Left hindlimb (tissue), 1 donor: ENCODE measurements at regions not wholly inside any gene's neighbourhood (a gene's known extent, or its start where the extent isn't known, plus 50 kb on each side); places are given as distances from the start of the nearest gene placed in this dataset.

Source experiments
- DNase-seq: peaks from one replicate; pipeline ENCODE4 v3.0.0-alpha.2; 2018

GRCh38 chr4:36494747-36495146, 213.3 kb downstream of the DTHD1 start:
- DNase-seq, result no peak

DNA sequence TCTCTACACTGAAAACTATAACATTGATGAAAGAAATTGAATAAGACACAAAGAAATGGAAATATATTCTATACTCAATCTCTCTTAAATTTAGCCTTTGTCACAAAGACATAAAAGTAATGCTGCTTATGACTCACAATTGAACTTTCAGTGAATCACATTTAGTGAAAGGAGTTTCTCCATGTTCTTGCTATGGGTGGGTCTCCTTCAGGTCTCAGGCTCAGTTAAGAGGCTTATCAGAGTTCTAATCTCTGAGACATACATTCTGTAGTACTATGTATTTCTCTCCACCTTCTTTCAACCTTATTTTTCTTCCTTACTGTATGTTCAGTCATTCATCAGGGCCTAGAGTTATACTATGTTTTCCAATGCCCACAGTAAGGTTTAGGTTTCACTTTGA, 220.9 kb downstream of the DTHD1 start:
- no peak for DNase-seq

DNA sequence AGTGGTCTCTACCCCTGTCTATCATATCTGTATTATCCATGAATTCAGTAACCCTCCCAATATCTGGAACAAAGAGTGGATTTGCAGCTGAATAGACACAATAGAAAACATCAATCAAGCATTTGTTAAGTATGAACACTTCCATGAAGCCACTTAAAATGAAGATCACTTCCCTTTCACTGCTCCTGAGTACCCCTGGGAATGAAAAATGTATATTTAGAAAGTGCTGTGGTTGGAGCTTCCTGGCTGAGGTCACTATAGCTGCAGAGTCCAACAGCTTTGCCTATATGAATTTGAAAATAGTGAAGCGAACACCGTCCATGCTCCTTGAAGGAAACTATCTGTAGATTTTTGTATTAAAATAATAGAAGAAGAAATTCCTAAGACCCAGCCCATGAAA, 227.0 kb downstream of the DTHD1 start:
- DNase-seq, result no peak

- DNase-seq, result no peak
These were observed 228.4 kb downstream of the DTHD1 start for GRCh38 chr4:36509845-36510244.

- no peak for DNase-seq
These were observed 230.4 kb downstream of the DTHD1 start for GRCh38 chr4:36511785-36512184.

DNA sequence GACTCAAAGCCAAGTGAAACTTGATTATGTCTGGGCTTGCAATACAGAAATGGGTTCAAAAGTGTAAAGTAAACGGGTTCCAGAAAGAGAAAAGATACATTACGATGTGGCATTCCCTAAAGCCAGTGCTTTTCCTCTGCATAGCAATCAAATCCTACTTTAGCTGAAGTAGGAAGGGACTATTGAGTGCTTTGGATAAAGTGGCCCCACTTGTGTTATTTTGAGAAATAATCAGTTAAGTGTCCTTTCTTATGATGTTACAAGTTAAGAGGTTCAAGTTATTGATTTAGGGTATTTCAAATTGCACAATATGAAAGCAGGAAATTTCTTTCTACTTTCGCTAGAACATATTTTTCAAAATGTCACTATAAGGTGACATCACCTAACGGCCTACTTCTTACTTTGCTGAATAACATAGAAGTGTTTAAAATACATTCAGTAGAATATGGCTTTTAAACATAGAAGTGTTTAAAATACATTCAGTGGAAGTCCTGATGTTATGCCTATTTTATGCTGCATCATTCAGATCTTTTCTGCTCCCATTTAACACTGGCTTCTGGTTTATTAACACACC, 235.2 kb downstream of the DTHD1 start:
- no peak for DNase-seq

DNA sequence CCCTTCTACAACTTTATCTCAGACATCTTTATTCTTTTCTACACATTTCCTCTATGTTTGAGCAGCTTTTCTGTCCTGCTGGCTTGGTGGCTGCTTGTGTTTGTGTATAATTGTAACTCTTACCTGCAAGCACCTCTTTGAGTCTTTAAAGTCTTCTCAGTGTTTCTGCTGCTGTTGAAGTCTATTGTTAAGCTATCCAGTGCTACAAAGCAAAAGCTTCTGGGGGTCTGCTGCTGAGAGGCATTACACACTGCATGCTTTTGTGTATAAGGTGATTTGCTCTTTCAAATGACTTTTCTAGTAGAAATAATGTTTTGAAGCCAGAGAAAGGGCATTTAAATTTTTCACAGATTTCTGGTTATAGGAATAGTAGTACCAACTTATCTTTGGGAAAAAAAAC, 241.8 kb downstream of the DTHD1 start:
- no peak for DNase-seq

GRCh38 chr4:36532670-36533379, 251.4 kb downstream of the DTHD1 start:
- DNase-seq, result no peak

DNA sequence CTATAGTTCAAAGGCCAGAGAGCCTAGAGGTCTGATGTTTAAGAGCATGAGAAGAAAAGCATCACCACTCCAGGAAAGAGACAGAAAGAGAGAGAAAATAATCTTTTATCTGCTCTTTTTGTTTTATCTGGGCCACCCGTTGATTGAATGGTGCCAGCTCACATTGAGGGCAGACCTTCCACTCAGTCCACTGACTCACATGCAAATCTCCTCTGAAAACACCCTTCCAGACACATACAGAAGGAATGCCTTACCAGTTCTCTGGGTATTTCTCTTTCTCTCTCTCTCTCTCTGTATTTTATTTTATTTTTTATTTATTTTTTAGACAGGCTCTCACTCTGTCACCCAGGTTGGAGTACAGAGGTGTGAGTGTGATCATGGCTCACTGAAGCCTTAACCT, 252.5 kb downstream of the DTHD1 start:
- DNase-seq, result no peak

DNA sequence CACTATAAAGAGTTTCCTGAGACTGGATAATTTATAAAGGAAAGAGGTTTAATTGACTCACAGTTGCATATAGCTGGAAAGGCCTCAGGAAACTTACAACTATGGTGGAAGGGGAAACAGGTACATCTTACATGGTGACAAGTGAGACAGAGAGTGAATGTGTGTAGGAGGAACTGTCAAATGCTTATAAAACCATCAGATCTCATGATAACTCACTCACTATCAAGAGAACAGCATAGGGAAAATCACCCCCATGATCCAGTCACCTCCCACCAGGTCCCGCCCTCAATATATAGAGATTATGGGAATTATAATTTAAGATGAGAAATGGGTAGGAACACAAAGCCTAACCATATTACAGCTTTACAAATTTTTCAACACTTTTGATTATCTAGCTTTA, 266.0 kb downstream of the DTHD1 start:
- no peak for DNase-seq

DNA sequence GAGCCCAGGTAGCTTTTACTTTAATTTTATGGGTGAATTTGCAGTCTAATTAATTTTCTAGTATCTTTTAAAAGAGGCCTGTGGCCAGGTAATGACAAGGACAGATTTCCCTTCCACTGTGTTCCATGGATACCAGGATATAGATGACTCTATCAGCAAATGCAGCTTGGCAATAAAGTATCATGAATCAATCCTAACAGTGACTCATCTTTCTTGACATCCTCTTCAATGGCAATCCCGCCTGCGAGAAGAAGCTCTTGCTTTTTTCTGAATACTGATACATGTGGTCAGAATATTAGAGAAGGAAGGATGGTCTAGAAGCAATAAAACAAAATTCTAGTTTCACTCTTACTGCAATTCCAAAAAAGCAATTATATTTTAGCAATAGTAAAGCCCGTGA, 267.8 kb downstream of the DTHD1 start:
- no peak for DNase-seq

DNA sequence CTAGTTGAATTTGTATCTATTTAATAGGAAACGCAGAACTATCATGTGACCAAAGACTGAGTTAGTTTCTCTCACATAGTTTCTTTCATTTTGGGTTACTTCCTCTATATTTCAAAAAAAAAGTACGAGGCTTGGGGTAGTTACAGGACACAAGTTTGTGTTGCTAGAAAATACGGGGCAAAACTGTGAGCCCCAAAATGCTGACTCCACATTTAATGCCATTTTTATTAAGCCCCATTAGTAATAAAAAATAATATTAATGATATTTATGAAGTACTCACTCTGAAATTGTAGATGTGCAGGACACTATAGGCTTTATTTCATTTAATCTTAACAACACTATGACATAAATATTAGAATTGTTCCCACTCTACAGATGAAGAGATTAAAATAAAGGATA, 268.6 kb downstream of the DTHD1 start:
- no peak for DNase-seq

GRCh38 chr4:36551697-36552214, 270.3 kb downstream of the DTHD1 start:
- no peak for DNase-seq

- no peak for DNase-seq
These were observed 271.6 kb downstream of the DTHD1 start for GRCh38 chr4:36553029-36553428.

DNA sequence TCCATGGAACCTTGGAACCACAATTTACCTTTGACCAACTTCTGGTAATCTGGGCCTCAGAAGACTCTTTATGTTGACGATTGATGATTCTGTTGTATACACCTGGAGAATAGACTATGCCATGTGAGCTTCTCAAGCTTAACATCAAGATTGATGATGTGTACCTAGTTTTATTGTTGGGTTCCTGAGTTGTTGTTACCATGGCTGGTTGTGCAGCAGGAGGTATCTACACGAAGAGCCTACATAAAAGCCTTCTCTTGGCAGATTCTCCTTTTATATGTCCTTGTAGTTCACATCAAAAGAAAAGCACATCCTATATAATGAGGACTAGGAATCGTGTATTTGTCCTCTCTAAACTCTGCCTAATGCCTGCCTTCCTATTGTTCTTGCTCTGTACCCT, 272.0 kb downstream of the DTHD1 start:
- no peak for DNase-seq

DNA sequence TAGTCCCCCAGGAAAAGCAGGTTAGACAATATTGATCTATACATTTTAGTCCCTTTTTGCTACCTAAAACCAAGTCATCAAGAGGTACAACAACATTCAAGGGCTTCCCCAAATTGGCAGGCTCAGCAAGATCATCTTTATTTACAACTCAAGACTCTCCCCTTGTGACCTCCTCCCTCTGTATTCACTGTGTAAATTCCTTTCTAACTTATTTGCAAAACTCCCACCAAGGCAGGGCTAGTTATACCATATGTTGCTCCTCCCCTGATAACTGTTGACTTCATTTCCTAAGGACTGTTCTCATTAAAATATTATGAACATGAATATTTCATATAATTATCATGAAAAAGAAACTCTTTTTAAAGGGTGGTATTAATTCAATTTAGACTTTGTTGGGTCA, 275.6 kb downstream of the DTHD1 start:
- no peak for DNase-seq

GRCh38 chr4:36568575-36568974, 287.2 kb downstream of the DTHD1 start:
- no peak for DNase-seq

GRCh38 chr4:36573441-36573840, 292.0 kb downstream of the DTHD1 start:
- no peak for DNase-seq

DNA sequence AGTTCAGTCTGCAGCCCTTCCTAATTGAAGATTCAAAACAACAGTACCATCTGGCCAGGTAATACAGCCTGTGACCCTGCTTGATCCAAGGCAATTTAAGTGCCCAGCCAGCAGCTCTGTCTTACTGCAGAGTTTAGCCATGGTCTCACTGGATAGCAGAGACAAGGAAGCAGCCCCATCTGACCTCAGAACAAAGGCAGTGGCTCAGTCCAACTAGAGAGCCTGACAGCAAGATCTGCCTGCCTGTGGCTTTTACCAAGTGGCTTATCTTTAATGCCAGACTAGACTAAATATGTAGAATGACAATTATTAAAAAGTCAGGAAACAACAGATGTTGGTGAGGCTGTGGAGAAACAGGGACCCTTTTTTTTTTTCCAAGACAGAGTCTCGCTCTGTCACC, 293.4 kb downstream of the DTHD1 start:
- DNase-seq, result no peak

GRCh38 chr4:36582198-36582597, 300.8 kb downstream of the DTHD1 start:
- DNase-seq, result no peak

DNA sequence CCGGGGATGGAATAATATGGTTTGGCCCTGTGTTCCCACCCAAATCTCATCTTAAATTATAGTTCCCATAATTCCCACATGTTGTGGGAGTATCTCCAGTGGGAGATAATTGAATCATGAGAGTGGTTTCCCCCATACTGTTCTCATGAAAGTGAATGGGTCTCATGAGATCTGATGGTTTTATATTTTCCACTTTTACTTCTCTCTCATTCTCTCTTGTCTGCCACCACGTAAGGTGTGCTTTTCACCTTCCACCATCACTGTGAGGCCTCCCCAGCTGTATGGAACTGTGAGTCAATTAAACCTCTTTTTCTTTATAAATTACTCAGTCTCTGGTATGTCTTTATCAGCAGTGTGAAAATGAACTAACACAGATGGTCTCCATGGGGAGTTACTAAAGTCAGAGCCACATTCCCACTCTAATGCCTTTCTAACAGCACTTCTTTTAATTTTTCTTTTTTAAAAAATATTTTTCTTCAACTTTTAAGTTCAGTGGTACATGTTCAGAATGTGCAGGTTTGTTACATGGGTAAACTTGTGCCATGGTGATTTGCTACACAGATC, 306.6 kb downstream of the DTHD1 start:
- no peak for DNase-seq

GRCh38 chr4:36590343-36590742, 308.9 kb downstream of the DTHD1 start:
- DNase-seq, result no peak

GRCh38 chr4:36601864-36602495, 320.6 kb downstream of the DTHD1 start:
- DNase-seq, result no peak

- DNase-seq, result no peak
These were observed 328.2 kb downstream of the DTHD1 start for GRCh38 chr4:36609661-36610060.
